BE2C (cell line): ENCODE measurements at regions not wholly inside any gene's neighbourhood (a gene's known extent, or its start where the extent isn't known, plus 50 kb on each side); places are given as distances from the start of the nearest gene placed in this dataset.
A peak's percentile ranks its signal among the peaks of the same experiment; 100 is the strongest.

ENCODE experiments used
- DNase-seq: peaks from one replicate; pipeline ENCODE4 v3.0.0-alpha.2; 2020
- H3K27me3 ChIP-seq: fragments of 250-450 bp; sonication (Bioruptor Pico); 2 replicates; pipeline ENCODE4 v1.5.1; 2020; ENCODE audit warnings: mild to moderate bottlenecking
- H3K36me3 ChIP-seq: fragments of 250-450 bp; sonication (Bioruptor Pico); 2 replicates; pipeline ENCODE4 v1.5.1; 2020; ENCODE audit warnings: mild to moderate bottlenecking
- H3K4me1 ChIP-seq: fragments of 250-450 bp; sonication (Bioruptor Pico); 2 replicates; pipeline ENCODE4 v1.5.1; 2020
- H3K4me3 ChIP-seq: 2 replicates; pipeline ENCODE4 v1.5.1; 2011; ENCODE audit warnings: low read depth, low read length
- H3K9me3 ChIP-seq: fragments of 250-450 bp; sonication (Bioruptor Pico); 2 replicates; pipeline ENCODE4 v1.5.1; 2020
- CTCF ChIP-seq: IDR thresholded peaks from 2 replicates; pipeline ENCODE4 v1.5.1; 2012; ENCODE audit warnings: mild to moderate bottlenecking, low read depth, low read length

GRCh38 chr13:22240716-22241115 is 569.8 kb downstream of the FGF9 start:
- no peaks in the 10 kb centered on the region for H3K27me3 ChIP-seq
- TF ChIP-seq CTCF = no peak
- no peaks in the 10 kb centered on the region for H3K4me1 ChIP-seq
- no peak for DNase-seq
- no peak overlapping the region for H3K4me3 ChIP-seq
- H3K36me3 ChIP-seq = no peaks in the 10 kb centered on the region
- H3K9me3 ChIP-seq = no peaks in the 10 kb centered on the region

GRCh38 chr13:22243469-22244163 is 572.7 kb downstream of the FGF9 start:
- H3K4me1 ChIP-seq = no peaks in the 10 kb centered on the region
- no peak for TF ChIP-seq CTCF
- no peaks in the 10 kb centered on the region for H3K36me3 ChIP-seq
- no peak for DNase-seq
- H3K4me3 ChIP-seq = no peak overlapping the region
- no peaks in the 10 kb centered on the region for H3K27me3 ChIP-seq
- no peaks in the 10 kb centered on the region for H3K9me3 ChIP-seq

GRCh38 chr13:22252281-22252830 is 581.5 kb downstream of the FGF9 start:
- Histone ChIP-seq H3K27me3 (no peaks in the 10 kb centered on the region), H3K4me3 (no peak overlapping the region), H3K4me1 (no peaks in the 10 kb centered on the region), H3K9me3 (no peaks in the 10 kb centered on the region), H3K36me3 (no peaks in the 10 kb centered on the region)
- no peak for DNase-seq
- TF ChIP-seq CTCF = no peak

GRCh38 chr13:22253107-22253506 is 582.2 kb downstream of the FGF9 start:
- no peak for TF ChIP-seq CTCF
- no peaks in the 10 kb centered on the region for H3K27me3 ChIP-seq
- no peaks in the 10 kb centered on the region for H3K4me1 ChIP-seq
- H3K4me3 ChIP-seq = no peak overlapping the region
- DNase-seq = no peak
- no peaks in the 10 kb centered on the region for H3K9me3 ChIP-seq
- no peaks in the 10 kb centered on the region for H3K36me3 ChIP-seq

GRCh38 chr13:22256111-22256639 is 585.3 kb downstream of the FGF9 start:
- no peaks in the 10 kb centered on the region for H3K27me3 ChIP-seq

More at GRCh38 chr13:22256111-22256639, 585.3 kb downstream of the FGF9 start:
- Histone ChIP-seq H3K36me3 (no peaks in the 10 kb centered on the region), H3K9me3 (no peaks in the 10 kb centered on the region), H3K4me1 (no peaks in the 10 kb centered on the region), H3K4me3 (no peak overlapping the region)
- no peak for DNase-seq
- TF ChIP-seq CTCF = 0 out of 2 replicates have a peak, but pooled peaks have one; percentile 8
